ENCODE measurements at regions not wholly inside any gene's neighbourhood (a gene's known extent, or its start where the extent isn't known, plus 50 kb on each side); places are given as distances from the start of the nearest gene placed in this dataset.

DNA sequence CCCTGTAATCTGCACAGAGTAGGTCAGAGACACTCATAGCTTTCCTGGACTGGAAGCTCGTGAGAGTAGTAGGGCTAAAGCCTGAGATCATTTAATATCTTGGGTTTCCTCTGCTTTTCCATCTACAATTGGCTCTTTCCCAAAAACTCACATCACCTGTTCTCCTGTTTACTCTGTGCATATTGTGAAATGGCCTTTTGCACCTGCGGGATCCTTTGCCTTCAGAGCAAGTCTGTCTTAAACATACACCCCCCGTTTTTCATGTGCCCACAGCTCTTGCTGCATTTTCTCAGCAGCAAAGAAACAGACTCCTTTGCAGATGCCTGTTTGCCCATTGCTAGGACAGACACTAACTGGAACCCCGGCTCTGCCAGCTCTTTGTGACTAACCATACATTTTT is 608.3 kb upstream of the PCDH10 start:
- no peak for DNase-seq (ENCODE audit: low read depth)

DNA sequence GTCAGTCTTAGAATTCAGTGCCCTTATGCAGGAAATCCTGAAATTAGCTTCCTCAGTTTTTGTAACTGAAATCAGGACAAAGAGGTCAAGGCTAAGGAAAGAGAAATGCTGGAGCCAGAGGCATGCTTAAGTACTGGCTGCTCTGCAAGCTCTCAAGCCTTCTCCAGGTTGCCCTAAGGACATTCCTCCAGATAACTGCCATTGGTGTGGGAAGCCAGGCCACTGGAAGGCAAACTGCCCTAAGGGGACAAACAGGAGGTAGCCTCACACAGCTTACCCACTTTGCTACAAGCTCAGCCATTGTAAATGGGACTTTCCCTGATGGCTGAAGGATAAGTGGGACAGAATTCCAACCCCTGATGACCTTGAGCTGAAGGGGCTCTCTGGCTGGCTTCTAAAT is 606.9 kb upstream of the PCDH10 start:
- no peak for DNase-seq (ENCODE audit: low read depth)

DNA sequence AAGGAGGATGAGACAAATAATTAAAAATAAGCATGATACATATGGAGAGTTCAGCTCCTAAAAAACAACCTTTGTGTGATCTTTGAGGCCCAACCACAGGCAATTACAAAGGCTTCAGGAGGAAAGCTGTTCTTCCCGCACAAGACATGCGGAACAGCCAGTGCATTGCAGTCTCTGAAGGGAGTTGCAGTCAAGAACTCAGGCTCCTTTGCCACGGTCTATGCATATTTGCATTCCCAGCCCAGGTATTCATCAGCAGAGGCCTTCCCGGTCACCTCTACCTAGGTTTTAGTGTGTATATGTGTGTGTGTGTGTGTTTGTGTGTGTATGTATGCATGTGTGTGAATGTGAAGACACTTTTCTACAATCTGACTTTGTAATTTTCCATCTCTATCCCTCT is 600.6 kb upstream of the PCDH10 start:
- no peak for DNase-seq (ENCODE audit: low read depth)

DNA sequence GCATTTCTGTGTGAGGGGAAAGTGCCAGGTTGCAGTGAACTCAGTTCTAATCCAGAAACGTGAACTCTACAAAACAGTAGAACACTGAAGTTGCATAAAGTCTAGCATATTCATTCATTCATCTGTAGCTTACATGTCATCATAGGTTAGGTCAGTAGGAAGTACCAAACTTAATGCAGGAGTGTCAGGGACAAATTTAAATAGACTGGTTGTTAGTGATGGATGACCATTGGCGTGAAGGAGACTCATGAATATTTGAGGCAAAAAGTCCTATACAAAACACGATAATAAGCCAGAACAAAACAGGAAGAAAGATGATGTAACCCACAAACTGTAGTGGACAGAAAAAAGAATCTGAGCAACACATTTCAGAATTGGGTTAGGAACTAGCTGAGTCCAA is 592.8 kb upstream of the PCDH10 start:
- no peak for DNase-seq (ENCODE audit: low read depth)

DNA sequence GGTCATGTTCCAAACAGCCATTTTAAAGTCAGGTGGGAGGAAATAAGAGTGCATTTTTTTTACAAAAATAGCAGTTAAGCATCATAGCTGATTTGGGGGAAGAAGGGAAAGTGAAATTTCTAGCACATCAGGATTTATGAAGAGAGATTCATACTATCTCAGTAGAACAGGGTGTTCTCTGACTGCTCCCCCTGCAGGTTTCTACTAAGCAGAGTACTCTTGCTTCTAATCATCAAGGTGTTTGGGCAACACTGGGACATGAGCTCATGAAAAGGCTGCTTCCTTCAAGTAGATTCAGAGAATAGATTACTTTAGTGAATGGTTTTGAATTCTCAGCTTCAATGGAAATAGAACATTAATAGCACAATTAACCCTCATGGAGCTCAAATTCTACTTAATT is 591.4 kb upstream of the PCDH10 start:
- no peak for DNase-seq (ENCODE audit: low read depth)

DNA sequence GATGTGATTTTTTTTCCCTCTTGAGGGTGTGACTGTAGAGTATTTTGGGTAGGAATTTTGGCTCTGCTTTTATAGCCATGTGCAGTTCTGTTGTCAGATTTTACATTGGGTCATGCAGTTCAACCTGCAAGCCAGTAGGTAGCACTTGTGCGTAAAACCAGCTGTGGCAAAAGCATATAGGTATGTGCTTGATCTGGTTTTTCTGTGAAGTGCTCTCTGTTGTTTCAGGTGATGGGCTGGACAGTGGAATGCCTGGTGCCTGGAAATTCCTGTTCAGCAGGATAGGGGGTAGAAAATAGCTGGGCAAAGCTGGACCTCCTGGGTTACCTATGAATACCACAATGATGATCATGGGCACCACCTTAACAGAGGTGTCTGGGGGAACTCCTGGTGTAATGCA is 584.2 kb upstream of the PCDH10 start:
- no peak for DNase-seq (ENCODE audit: low read depth)

DNA sequence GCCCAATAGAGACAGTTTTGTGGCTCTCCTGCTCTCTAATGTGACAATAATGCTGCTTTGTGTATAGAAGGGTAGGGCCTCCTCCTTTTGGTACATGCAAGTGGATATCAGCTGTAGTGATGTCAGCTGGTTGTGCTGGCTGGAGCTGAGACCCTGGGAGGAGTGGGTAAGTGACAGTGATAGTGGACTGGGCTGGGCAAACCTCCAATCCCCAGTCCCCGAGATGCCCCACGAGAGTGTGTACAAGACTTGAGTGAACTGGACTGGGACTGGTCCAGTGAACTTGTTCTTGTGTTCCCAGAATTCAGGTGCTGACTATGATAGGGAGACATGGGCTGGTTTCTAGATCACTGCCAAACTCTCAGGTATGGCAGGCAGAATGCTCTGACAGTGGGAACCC is 583.6 kb upstream of the PCDH10 start:
- no peak for DNase-seq (ENCODE audit: low read depth)

DNA sequence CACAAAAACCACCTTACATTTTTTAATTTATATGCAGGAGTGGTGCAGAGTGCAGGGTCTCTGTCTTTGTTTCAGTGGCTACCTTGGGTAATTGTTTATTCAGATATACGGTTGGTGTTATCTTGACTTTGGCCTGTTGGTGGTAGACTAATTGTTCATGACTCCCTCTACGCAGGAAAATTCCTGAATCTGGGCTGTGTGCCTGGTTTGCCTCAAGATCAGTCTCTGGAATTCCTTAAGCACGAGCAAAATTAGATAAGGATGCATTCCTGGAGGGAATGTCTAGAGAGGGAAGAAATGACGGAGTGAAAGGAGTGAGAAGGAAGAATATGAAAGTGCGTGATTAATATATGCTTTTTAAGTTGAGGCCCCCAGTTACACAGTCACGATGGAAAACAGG is 576.9 kb upstream of the PCDH10 start:
- DNase-seq (ENCODE audit: low read depth): no peak

DNA sequence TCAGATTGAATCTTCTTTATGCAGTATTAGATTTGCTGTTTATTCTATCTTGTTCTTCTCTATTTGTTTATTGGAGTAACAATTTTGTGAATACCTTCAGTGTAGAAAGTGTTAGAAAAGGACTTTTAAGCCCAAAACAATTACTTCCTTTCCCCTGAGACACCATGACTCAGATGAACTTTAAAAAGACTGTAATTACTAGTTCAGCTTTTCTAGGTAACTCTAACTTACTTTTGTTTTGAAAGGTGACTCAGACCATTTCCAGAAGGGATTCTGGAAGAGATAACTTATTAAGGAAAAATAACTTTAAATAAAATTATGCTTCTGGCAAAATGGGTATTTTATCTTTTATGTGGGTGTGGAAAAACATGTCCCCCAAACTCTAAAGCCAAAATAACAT is 561.5 kb upstream of the PCDH10 start:
- DNase-seq (ENCODE audit: low read depth): no peak

DNA sequence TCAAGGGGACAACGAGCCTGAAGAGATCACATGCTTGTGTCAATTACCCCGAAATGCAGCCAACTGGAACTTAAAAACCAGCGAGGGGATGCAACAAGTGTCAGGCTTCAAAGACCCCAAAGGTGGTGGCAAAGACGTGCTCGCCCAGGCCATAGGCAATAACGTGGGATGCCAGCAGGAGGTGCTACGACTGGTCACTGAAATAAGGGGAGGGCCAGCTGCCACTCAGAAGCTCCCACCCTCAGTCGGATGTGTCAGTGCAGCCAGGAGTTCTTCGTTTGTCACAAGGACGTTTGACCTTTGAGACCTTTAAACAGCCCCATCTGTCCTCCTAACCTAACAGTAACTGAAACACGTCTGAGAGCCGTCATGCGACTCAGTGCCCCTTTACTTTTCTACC is 556.8 kb upstream of the PCDH10 start:
- DNase-seq (ENCODE audit: low read depth): no peak

DNA sequence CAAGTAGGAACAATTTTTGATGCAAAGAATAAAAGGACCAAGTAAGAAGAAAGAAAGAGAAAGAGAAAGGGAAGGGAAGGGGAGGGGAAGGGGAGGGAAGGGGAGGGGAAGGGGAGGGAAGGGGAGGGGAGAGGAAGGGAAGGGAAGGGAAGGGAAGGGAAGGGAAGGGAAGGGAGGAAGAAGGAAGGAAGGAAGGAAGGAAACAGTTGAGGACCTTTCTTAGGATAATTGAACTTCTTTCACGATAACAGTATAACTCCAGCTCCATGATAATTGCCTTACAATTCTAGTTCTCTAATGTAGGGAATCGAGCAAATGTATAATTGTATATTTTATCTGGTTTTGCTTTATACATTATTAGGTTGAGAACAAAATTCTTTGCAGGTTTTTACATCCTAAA is 556.2 kb upstream of the PCDH10 start:
- no peak for DNase-seq (ENCODE audit: low read depth)

DNA sequence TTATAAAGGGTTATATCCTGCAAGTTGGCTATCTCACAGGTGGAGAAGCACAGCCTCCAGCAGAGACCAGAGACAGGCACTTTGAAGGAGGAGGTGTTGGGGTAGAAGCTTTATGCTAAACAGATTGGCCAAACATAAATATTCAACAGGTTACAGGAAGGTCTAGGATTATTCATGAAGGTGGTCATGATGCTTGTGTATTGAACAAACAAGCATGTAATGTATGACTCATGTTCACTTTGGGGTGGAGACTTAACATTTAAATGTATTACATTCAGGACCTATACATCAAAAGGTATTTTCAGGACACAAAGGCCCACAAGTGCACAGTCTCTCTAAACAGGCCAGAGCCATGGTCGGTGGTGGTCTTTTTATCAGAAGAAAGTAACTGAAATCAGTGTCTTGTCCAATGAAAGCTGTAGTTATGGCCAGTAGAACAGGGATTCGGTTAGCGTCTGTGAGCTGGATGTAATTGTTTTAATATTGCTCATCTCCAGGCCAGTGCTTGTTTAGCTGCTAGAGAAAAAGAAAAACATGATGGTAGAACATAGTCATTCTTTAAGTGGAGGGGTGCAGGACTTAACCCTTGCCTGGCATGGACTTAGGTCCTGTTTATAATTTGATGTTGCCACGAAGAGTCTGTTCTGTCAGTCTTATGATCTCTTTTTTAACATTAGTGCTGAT is 555.2 kb upstream of the PCDH10 start:
- no peak for DNase-seq (ENCODE audit: low read depth)

DNA sequence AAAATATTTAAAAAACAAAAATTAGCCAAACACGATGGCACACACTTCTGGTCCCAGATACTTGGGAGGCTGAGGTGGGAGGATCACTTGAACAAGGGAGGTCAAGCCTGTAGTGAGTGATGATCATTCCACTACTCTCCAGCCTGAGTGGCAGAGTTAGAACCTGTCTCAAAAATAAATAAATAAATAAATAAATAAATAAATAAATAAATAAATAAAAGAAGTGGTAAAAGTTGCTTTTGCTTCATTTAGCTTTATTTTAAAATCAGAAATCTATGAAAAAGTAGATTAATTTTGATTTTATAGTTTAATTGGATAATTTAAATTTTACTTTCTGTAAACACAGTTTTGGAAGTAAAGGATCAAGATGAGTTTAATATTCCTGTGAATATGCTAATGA is 552.9 kb upstream of the PCDH10 start:
- DNase-seq (ENCODE audit: low read depth): no peak

DNA sequence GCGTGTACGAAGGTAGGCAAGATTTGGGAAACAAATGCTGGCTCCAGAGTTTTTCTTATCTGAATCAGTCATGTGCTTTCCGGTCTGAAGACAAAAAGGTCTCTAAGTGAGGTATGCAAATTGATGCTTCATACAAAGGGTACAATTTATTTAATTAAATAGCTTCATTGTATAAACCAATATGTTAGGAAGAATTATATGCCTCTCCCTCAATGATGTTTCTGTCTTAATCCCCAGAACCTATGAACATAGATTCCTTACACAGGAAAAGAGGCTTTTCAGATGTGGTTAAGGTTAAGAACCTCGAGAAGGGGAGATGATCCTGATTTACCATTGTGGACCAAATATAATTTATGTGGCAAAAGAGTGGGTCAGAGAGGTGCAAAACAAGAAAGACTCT is 543.5 kb upstream of the PCDH10 start:
- DNase-seq (ENCODE audit: low read depth): no peak

DNA sequence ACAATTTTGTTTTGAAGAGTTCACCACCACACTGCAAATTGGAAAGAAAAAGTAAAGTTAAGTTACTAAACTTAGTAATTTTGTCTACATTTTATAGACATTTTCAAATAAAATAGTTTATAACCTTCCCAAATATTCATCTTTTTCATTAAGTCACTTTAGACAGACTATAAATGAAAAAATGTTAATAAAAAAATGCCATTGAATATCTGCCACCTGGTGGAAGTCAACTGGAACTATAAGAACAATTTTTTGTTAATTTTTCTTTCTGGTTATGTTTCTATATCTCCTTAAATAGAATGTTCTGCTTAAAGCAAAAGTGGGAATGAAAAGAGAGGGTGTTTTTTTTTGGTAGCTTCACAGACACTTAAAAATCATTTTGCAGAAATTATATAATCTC is 534.4 kb upstream of the PCDH10 start:
- DNase-seq (ENCODE audit: low read depth): no peak

DNA sequence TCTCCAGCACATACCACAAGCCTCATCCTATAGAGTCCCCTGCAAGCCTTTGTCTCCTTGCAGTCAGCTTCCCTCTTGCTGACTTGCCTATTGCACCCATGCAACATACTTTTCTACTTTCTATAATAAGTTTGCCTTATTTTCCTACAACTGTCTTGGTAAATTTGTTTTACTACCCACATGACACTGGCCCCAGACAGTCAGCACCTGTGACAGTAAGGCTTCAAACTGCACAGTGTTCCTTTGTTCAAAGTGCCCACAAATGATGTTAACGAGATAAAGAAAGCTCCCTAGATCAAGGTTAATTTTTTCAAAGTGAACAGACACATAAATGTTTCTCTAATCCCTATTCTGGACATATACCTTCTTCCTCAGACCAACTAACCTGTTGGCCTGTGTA is 529.1 kb upstream of the PCDH10 start:
- DNase-seq (ENCODE audit: low read depth): no peak

DNA sequence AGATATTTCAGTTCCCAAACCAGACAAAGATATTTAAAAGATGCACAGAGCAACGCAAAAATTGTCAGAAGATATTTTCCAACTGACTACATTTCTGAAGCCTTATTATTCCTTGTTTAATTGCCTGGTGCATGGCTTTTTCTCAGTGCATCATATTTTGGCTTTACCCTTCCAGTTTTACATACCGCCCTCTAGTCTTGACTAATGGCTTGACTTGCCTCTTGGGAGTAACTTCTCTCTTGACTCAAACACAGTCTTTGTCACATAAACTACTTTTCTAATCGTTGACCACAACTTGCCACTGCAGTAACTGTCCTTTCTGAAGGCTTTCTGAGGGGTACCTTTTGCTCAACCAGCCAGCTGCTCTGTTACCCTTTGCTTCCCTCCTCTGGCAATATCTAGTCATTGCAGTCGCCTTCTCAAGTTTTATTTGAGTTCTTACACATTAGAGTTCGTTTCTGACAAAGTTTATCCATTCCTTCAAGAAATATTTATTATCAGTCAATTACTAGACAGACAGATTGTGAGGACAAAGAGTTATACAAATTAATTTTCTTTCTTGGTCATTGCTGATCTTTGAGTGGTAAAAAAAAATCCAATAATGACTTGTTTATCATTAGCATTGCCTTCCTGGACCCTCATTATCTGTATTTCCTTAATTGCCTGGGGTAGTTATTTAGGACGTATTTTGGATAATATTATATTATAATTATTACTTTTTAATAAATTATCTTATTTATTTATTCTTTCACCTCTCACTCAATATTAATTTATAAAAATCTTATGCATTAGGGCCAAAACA is 506.9 kb upstream of the PCDH10 start:
- DNase-seq (ENCODE audit: low read depth): peak; percentile 15

DNA sequence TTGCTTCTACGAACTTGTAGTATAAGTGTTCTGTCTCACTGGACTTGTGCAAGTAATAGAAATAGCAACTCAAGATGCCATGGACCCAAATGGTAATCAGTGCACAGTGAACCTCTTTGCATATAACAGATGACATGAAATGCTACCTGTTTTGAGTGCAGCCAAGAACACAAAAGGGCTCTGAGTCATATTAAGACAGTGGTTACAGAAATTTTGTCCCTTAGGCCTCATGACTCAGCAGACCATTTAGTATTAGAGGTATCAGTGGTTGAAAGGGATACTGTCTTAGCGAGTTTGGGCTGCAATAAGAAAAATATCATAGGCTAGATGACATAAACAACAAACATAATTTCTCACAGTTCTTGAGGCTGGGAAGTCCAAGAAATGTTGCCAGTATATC is 502.9 kb upstream of the PCDH10 start:
- no peak for DNase-seq (ENCODE audit: low read depth)

DNA sequence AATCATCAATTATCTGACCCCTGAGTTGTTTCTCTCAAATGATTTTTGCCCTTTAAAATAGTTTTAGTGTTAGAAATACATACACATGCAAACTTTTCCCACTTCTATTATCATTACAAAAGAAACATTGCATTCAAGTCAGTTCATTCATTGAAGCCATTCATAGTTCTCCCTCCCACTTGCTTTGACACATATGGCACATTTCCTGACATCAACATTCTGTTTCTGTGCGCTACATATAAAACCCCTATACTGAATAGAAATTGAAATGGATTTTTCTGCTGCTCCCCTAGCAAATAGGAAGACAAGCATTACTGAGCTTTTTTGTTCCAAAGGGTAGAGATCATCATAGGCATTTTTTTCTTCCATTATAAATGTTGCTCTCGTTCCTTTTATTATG is 497.9 kb upstream of the PCDH10 start:
- no peak for DNase-seq (ENCODE audit: low read depth)

DNA sequence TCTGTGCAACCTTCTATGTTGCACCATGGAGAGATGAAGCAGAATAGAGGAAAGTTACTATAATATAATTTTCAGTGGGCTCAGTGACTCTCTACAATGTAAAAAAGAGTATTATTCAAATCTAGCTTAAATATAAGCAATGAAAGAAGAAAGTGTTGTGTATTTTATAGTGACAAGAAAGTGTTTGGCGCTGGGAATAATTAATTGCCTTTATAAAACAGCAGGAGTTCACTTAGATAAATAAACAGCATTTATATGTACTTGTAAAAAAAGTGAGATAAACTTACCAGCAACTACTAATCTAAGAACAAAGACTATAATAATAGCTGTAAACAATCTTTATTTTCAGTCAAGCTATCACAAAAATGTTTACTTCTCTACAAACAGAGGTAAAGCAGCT is 488.9 kb upstream of the PCDH10 start:
- DNase-seq (ENCODE audit: low read depth): no peak

DNA sequence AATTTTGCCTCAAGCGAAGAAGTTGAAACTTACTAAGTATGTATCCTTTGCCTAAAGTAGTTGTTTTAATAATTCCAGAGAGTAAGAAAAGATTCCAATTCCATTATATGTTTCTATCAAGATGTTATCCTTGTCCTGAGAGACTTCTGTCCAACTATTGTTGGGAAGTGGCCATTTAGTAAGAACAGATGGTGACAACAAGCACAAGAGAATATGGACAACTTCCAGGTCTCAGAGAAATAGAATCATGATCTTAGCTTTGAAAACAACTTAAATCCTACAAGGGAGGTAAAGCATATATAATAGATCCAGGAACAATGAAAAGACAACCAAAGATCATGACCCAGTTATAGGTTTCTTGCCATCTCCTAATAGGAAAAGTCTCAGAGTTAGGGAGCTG is 486.6 kb upstream of the PCDH10 start:
- no peak for DNase-seq (ENCODE audit: low read depth)

DNA sequence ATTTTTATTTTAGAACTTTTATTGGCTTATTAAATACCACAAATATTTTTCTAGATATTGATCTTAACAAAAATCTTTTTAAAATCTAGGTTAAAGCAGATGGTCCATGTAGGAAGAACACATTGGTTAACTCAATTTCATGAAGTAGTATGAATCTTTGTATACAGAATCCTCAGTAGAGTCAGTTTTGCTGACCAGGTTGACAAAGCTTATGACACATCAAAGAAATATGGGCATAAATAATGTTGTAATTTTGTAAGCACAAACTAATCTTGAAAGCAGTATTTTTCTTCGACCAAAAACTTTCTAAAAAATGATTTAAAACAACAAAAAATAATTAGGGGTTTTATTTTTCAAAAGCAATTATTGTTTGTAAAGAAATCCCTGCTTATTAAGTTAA is 479.3 kb upstream of the PCDH10 start:
- DNase-seq (ENCODE audit: low read depth): no peak

DNA sequence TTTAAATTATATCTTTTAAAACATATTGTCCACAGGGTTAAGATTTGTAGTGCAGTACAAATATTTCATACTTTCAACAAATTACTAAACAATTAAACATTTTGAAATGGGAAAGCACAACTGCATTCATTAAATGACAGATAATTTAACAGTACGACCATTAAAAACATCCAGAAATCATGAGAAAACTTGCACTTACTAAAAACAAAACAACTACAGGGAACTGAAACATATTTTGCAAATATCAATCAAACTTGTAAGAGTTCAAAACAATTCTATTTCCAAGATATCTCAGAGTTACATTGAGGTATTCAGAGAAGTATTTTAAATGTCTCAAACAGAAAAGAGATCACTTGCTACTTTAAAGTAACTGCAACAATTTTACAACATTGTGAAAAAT is 478.5 kb upstream of the PCDH10 start:
- no peak for DNase-seq (ENCODE audit: low read depth)

DNA sequence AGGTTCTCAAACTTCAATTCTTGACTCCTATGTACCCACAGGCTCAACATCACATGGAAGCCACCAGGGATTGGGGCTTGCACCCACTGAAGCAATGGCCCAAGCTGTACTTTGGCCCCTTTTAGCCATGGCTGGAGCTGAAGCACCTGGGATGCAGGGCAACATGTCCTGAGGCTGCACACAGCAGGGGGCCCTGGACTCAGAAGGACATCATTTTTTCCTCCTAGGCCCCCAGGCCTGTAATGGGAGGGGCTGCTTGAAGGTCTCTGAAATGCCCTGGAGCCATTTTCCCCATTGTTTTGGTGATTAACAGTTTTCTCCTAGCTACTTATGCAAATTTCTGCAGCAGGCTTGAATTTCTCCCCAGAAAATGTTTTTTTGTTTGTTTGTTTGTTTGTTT is 465.1 kb upstream of the PCDH10 start:
- DNase-seq (ENCODE audit: low read depth): no peak

Data from GM04504 (cell line).